NK-92 treated with Interleukin-12 subunit alpha and Interleukin-12 subunit beta, amount 100 ng/mL, for 24 hours (cell line): ENCODE measurements at regions not wholly inside any gene's neighbourhood (a gene's known extent, or its start where the extent isn't known, plus 50 kb on each side); places are given as distances from the start of the nearest gene placed in this dataset.

Experiments
- DNase-seq: peaks from one replicate; lab custom pipeline; 2025; lab: John Stamatoyannopoulos, UW

DNA sequence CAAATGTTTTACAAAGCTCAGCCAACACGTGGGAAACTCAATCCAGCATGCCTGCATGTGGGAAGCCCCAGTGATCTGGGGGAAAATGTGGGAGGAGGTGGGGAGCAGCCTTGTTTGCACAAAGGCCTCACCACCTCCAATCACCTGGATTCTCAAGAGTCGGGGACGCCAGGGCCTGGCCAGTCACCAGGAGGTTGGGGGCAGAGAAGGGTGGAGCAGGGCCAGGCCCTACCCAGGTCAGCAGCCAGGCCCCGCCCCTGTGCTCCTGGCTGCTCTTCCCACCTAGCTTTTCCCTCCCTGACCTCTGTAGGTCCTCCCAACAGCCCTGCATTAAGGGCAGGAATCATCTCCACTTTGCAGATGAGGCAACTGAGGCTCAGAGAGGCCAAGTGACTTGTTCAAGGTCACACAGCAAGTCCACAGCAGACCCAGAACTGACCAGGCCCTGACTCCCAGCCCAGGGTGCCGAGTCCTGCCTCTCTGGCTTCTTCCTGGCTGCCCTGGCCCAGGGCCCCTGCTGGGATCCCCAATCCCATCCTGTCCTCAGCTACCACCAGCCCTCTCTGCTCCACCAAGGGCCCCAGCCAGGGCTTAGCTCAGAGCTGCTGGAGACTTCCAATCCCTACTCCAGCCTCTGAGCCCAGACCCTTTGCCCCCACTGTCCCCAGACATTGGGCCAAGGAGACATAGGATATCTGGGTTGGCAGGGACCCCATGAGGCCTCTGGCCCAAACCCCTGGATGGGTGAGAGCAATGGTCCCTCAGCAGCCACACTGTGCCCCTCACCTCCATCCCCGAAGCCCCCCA lies 508.6 kb downstream of the PTPRU start:
- DNase-seq = no peak

- no peak for DNase-seq
These were observed 507.6 kb downstream of the PTPRU start for GRCh38 chr1:29743931-29744330.

DNA sequence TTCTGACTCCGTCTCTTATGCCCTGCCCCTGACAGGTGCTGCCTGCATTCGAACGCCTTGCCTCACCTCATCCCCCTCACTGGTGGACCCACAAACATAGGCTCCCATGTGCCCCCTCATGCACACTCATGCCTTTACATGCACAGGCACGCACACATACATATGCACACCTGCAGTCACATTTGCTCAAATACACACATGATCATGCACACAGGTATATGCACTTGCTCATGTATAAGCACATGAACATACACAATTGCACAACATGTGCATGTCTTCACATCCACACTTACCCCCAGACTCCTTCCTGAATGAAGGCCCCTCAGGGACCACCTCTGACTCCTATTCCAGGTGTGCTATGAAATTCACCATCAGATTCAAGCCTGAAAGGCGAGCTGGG lies 506.9 kb downstream of the PTPRU start:
- DNase-seq = no peak

- no peak for DNase-seq
These were observed 502.9 kb downstream of the PTPRU start for GRCh38 chr1:29739176-29739575.

GRCh38 chr1:29736582-29737188 lies 500.4 kb downstream of the PTPRU start:
- DNase-seq = no peak

GRCh38 chr1:29732453-29732852 lies 496.1 kb downstream of the PTPRU start:
- DNase-seq = no peak

GRCh38 chr1:29730623-29731022 lies 494.3 kb downstream of the PTPRU start:
- DNase-seq = no peak

DNA sequence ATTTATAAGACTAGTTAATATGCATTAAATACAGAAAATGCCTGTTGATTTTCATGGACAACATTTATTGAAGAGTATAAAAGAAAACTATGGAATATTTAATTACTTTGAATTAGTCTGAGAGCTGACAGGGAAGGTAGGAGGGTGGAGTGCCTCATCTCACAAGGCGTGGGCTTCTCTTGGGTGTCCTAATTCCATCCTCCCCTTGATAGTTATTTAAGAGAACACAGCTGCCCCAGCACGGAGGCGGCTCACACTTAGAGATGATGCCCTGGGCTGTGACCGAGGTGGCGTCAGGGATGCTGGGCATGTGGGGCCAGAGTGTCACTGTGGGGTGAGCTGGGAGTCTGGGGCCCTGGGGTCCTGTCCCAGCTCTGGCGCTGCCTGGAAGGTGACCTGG lies 493.0 kb downstream of the PTPRU start:
- no peak for DNase-seq

GRCh38 chr1:29728703-29729102 lies 492.4 kb downstream of the PTPRU start:
- no peak for DNase-seq

GRCh38 chr1:29725262-29725661 lies 488.9 kb downstream of the PTPRU start:
- no peak for DNase-seq

DNA sequence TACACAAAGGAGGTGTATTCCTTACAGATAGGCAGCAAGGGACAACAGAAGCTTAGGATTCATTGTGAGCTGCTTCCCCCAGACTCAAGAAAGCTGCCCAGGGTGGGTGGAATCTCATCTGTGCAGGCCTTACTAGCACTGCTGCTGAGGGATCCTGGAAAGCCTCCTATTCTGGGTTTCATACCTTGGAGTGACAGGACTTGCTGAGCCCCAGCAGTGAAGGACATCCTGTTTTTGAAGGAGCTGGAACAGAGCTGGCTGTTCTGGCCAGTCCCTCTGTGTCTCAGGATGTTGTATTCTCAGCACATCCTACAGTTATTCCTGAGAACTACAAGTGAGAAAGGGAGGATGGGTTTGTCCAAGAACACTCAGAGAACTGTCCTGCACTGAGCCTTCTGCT lies 486.3 kb downstream of the PTPRU start:
- DNase-seq = no peak

DNA sequence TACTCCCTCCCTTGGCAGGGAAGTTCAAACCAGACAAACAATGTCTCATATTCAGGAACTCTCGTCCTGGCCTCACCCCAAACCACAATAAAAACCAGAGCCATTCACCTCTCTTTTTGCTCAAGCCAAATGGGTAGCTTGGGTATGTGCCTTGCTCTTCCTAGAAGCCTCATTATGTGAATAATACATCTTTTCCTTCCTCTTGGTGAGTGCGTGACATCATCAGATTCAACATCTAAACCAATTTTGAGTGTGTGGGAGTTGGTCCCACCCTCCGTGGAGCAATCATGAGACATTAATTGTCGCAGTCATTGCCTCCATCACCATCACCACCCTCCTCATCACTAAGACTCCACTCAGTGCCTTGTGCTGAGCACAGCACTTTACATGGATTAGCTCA lies 482.9 kb downstream of the PTPRU start:
- DNase-seq = no peak

DNA sequence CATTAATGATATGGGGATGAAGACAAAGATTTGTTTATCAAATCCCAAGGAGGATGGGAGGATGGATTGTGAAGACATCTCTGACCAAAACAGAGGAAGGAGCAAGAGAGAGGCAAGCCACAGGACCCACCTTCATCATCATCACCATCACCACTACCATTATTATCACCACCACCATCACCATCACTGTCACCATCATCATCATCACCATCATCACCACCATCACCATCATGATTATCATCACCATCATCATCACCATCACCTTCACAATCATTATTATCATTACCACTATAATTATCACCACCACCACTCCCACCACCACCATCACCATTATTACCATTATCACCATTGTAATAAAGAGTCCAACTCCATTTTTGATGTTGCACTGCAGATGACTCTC lies 482.5 kb downstream of the PTPRU start:
- no peak for DNase-seq

DNA sequence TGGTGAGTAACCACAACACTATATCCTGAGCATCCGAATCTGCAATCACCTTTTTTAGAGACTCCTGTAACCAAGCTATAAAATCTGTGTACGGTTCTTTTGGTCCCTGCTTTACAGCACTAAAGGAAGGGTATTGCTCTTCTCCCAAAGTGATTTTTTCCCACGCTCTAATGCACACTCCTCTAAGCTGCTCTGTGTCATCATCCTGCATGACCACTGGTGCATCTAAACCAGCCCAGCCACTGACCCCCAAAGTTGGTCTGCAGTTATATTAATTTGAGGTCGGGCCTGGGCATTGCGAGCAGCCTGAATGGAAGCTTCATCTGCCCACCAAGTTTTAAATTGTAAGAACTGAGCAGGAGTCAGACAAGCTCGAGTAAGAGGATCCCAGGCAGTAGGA lies 480.0 kb downstream of the PTPRU start:
- no peak for DNase-seq

DNA sequence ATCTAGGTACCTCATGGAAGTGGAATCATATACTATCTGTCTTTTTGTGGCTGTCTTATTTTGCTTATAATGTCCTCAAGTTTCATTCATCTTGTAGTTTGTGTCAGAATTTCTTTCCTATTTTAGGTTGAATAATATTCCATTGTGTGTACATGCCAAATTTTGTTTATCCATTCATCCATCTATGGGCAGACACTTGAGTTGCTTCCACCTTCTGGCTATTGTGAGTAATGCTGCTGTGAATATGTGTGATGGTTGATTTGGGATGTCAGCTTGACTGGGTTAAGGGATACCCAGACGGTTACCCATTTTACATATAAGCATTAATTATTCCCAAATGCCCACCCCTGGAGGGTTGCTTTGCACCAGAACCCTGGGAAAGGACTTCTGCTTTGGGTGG lies 477.5 kb downstream of the PTPRU start:
- DNase-seq = no peak

GRCh38 chr1:29712801-29713200 lies 476.5 kb downstream of the PTPRU start:
- no peak for DNase-seq

DNA sequence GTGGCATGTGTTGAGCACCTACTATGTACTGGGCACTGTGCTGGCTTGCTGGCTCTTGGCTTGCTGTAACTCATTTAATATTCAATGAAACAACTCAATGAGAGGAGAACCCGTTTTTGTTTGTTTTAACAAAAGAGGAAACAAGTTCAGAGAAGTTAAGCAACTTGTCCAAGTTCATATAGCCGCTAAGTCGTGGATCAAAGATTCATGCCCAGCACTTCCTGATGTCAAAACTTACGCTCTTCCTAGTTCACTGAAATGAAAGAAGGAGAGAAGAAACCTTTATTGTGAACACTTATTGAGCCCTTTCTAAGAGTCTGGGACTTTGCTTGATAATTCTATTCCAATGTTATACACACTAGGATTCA lies 475.9 kb downstream of the PTPRU start:
- no peak for DNase-seq

DNA sequence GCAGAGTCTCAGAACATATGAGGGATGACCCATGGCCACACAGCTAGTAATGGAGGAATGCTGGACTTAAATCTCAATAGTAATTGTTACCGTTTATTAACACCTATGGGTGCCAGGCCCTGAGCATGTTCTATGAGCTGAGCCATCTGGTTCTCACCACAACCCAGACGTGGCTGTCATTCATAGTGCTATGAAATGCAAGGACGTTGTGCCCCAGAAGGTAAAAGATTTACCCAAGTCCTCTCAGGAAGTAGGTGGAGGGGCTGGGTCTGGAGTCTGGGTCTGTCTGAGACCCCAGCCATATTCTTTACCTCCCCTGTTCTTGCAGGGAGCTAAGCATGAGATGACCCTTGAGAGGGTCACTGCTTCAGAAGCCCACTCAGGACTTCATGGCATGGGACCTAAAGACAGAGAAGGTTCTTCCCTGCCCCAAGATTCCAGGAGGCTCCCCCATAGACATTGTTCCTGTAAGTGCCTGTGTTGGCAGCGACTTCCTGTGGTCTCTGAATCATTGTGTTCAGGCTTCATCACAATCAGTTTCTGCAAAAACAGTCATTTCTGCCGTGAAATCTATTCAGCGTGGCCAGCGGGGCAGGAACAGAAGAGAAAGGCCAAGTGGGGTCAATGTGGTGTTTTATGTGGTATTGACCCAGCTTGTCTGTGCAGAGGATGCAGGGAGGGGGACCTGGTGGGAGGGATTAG lies 475.4 kb downstream of the PTPRU start:
- peak; percentile 54 for DNase-seq

DNA sequence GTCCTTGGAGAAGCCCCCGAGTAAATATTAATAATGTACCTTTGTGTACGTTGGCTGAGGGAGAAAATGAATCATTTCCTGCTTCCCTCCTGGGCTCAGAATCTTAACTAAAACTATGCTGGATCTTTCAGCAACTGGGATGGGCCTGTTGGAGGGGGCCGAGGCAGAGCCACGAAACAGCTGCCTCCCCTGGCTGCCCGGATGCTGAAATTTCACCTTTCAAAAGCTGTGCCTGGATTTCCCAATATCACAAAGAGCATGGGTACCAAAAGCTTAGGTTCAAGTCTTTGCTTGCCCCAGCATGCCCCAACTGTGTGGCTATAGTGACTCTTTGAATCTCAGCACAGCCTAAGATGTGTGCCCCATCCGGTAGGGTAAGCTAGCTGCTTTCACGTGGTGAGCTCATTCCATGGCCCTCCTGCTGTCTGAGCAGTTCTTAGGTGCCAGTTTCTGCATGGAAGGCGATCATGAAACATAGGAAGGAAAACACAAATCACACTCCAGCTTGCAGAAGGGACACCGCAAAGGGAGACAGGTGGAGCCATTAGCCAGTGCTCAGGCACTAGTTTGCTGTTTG lies 473.5 kb downstream of the PTPRU start:
- DNase-seq = no peak

DNA sequence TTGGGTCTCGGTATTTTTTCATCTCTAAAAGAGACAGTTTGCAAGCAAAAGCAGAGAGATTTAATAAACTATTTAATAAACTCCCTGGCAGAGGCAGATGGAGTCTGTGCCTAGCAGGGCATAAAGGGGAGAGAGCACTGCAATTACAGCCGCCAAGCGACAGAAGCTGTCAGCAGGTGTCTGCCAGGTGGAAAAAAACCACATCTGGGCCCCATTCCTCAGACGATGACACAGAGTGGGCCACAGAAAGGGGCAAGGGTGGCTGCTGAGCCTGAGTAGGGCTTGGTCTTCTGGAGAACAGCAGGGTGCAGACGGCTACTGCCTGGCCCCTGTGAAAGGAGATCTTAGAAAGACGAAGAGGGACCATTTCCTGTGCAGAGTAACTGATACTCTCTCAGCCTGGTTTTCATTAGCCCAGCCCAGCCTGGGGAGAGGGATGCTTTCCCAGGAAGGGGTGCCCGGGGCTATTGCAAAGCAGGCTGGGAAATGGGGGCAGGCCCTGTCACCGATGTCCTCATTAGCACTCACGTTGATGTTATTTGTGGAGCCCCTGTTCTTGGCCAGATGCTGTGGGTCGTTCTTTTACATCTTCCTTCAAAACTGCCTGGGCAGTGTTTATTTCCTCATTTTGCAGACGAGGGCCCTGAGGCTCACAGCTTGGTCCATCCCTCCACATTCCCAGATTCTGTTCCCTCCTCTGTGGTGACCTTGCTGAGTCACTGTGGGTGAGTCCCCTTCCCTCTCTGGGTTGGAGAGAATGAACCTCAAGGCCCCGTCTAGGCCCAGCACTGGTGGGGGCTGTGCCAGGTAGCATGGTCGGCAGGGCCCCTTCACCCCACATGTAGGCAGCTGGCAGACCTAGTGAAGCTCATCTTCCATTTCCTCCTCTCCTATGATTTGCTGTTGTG lies 472.7 kb downstream of the PTPRU start:
- DNase-seq = no peak

DNA sequence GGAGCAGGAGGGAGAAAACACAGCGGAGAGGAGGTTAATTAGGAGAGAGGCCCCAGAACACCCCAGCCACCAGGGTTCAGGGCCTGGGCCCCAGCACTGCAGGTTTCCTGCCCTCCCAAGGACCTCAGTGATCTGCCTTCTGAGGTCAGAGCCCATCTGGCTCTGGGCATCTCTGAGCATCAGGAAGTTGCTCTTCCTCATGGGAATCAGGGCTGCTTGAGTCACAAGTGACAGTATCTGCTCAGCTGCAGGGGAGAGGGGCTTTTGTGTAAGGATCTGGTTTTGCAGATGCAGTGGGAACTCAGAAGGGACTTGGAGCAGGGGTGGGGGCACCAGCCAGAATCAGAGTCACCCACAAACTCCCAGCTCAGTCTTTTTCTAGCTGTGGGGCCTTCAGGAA lies 472.1 kb downstream of the PTPRU start:
- DNase-seq = no peak

DNA sequence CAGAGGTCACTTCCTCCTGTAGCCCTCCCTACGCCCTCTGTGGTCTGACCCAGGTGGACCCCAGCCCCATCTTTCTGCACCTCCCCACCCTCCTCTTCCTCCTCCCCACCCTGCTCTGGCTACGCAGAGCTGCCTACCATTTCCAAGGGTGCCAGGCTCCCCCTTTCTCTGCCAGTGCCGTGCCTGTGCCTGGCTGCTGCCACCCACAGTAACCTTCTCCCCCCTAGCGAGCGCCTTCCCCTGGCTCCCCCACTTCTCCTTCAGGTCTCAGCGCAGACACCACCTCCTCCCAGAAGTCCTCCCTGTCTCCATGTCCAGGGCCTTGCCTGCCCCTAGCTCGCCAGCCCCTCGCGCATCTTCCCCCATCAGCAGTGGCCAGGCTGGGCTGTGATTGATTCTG lies 471.5 kb downstream of the PTPRU start:
- DNase-seq = no peak
